Body of pancreas (tissue), 4 donors: ENCODE measurements at regions not wholly inside any gene's neighbourhood (a gene's known extent, or its start where the extent isn't known, plus 50 kb on each side); places are given as distances from the start of the nearest gene placed in this dataset.

Source experiments
- POLR2A ChIP-seq, 3 donors: fragments of 450-650 bp; IDR thresholded peaks; one replicate each; pipeline ENCODE4 v1.6.1; 2016; ENCODE audit warnings: antibody characterized with exemption in 3 of 3, mild to moderate bottlenecking in 2 of 3
- TF ChIP-seq, protein P1 (sequence below), 7 experiments: fragments of 450-650 bp in 4 of 7; fragments of 200-600 bp in 3 of 7; sonication (generic) in 3 of 7; IDR thresholded peaks; one replicate each; pipeline ENCODE4 v1.5.1; 2016 to 2019; ENCODE audit warnings: antibody characterized with exemption in 7 of 7

DNA sequence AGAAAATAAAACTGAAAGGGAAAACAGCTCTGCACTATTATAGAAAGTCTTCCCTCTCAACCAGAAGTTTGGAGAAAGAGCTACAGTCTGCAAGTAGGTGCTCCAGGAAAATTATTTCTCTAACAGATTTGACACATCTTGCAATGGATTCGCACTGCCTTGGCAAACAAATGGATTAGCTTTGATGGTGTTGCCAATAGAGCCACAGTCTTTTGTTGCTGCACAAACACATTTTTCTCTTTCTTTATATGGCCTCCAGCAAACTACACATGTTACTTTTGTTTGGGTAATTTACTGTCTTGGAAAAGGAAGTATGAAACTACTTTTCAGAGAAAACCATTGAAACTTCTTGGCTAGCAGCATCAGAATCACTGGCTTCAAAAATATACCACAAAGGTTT lies 523.1 kb downstream of the EFNA5 start:
- TF ChIP-seq, protein P1, sequence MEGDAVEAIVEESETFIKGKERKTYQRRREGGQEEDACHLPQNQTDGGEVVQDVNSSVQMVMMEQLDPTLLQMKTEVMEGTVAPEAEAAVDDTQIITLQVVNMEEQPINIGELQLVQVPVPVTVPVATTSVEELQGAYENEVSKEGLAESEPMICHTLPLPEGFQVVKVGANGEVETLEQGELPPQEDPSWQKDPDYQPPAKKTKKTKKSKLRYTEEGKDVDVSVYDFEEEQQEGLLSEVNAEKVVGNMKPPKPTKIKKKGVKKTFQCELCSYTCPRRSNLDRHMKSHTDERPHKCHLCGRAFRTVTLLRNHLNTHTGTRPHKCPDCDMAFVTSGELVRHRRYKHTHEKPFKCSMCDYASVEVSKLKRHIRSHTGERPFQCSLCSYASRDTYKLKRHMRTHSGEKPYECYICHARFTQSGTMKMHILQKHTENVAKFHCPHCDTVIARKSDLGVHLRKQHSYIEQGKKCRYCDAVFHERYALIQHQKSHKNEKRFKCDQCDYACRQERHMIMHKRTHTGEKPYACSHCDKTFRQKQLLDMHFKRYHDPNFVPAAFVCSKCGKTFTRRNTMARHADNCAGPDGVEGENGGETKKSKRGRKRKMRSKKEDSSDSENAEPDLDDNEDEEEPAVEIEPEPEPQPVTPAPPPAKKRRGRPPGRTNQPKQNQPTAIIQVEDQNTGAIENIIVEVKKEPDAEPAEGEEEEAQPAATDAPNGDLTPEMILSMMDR (IDR thresholded peaks at IDR 0.05), result no peak
- no peak for TF ChIP-seq POLR2A (IDR thresholded peaks at IDR 0.05)
